ENCODE measurements at regions not wholly inside any gene's neighbourhood (a gene's known extent, or its start where the extent isn't known, plus 50 kb on each side); places are given as distances from the start of the nearest gene placed in this dataset.

DNA sequence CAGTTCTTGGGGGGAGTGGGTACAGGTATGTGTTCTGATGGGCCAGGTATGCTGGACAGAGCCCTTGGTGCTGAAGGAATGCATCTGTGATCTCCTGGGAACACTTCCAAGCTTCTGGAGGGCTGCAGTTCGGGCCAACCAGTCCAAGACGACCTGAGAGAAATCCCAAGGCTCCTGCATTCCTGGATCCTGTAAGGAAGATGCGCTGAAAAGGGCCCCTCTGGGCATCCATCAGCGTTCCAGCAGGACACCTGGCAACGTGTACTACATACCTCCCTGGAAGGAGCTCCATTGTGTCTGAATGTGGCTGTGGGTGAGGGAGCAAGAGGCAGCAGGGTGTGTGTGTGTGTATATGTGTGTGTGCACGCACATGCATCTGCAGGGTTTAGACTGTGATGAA is 144.7 kb downstream of the FAM43A start (continued):
- TF ChIP-seq ZNF133 (tag by site-specific recombination; IDR thresholded peaks at IDR 0.05) = no peak
- TF ChIP-seq, protein P1, sequence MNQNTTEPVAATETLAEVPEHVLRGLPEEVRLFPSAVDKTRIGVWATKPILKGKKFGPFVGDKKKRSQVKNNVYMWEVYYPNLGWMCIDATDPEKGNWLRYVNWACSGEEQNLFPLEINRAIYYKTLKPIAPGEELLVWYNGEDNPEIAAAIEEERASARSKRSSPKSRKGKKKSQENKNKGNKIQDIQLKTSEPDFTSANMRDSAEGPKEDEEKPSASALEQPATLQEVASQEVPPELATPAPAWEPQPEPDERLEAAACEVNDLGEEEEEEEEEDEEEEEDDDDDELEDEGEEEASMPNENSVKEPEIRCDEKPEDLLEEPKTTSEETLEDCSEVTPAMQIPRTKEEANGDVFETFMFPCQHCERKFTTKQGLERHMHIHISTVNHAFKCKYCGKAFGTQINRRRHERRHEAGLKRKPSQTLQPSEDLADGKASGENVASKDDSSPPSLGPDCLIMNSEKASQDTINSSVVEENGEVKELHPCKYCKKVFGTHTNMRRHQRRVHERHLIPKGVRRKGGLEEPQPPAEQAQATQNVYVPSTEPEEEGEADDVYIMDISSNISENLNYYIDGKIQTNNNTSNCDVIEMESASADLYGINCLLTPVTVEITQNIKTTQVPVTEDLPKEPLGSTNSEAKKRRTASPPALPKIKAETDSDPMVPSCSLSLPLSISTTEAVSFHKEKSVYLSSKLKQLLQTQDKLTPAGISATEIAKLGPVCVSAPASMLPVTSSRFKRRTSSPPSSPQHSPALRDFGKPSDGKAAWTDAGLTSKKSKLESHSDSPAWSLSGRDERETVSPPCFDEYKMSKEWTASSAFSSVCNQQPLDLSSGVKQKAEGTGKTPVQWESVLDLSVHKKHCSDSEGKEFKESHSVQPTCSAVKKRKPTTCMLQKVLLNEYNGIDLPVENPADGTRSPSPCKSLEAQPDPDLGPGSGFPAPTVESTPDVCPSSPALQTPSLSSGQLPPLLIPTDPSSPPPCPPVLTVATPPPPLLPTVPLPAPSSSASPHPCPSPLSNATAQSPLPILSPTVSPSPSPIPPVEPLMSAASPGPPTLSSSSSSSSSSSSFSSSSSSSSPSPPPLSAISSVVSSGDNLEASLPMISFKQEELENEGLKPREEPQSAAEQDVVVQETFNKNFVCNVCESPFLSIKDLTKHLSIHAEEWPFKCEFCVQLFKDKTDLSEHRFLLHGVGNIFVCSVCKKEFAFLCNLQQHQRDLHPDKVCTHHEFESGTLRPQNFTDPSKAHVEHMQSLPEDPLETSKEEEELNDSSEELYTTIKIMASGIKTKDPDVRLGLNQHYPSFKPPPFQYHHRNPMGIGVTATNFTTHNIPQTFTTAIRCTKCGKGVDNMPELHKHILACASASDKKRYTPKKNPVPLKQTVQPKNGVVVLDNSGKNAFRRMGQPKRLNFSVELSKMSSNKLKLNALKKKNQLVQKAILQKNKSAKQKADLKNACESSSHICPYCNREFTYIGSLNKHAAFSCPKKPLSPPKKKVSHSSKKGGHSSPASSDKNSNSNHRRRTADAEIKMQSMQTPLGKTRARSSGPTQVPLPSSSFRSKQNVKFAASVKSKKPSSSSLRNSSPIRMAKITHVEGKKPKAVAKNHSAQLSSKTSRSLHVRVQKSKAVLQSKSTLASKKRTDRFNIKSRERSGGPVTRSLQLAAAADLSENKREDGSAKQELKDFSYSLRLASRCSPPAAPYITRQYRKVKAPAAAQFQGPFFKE (tag by site-specific recombination; IDR thresholded peaks at IDR 0.05; ENCODE audit: borderline replicate concordance) = no peak
- no peak for TF ChIP-seq ZBTB20 (tag by site-specific recombination; IDR thresholded peaks at IDR 0.05)
- TF ChIP-seq ZNF677 (tag by site-specific recombination; IDR thresholded peaks at IDR 0.05) = no peak
- TF ChIP-seq ZNF354C (tag by site-specific recombination; IDR thresholded peaks at IDR 0.05; ENCODE audit: borderline replicate concordance, low read depth) = no peak
- TF ChIP-seq, protein P2, sequence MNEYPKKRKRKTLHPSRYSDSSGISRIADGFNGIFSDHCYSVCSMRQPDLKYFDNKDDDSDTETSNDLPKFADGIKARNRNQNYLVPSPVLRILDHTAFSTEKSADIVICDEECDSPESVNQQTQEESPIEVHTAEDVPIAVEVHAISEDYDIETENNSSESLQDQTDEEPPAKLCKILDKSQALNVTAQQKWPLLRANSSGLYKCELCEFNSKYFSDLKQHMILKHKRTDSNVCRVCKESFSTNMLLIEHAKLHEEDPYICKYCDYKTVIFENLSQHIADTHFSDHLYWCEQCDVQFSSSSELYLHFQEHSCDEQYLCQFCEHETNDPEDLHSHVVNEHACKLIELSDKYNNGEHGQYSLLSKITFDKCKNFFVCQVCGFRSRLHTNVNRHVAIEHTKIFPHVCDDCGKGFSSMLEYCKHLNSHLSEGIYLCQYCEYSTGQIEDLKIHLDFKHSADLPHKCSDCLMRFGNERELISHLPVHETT (tag by site-specific recombination; IDR thresholded peaks at IDR 0.05) = no peak
- no peak for TF ChIP-seq ZNF791 (tag by site-specific recombination; IDR thresholded peaks at IDR 0.05)
- no peak for TF ChIP-seq ZNF701 (tag by site-specific recombination; IDR thresholded peaks at IDR 0.05)
- no peak for TF ChIP-seq ZIC2 (tag by site-specific recombination; IDR thresholded peaks at IDR 0.05)
- TF ChIP-seq ZBTB1 (tag by site-specific recombination; IDR thresholded peaks at IDR 0.05) = no peak
- TF ChIP-seq GLIS2 (tag by site-specific recombination; IDR thresholded peaks at IDR 0.05) = no peak
- no peak for TF ChIP-seq ZFP37 (tag by site-specific recombination; IDR thresholded peaks at IDR 0.05)

DNA sequence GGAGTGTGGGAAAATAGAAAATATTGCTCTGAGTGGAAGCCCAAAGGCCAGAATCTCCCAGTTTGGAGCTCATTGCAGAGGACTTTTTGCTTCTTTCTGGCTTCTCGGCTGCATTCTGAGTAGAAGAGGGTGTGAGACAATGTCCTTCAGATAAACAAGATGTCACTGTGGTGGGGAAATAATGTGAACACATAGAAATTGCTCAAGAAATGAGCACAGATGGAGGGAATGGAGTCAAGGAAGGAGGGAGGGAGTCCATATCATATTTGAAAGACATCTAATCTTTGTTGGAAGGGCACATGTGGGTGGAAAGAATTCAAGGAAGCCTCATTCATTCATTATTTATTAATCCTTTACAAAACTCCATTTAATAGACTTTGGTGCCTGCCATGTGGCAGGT is 145.3 kb downstream of the FAM43A start:
- POLR2A ChIA-PET = no interaction called here
- CTCF ChIA-PET = no interaction called here
- Histone ChIP-seq H3K36me3 (ENCODE audit: control insufficient read depth in 2 of 2, insufficient read depth in 1 of 2, low read length in 2 of 2) (no peaks in the 10 kb centered on the region), H3K27ac (ENCODE audit: extremely low read depth, low read depth, low read length) (no peak overlapping the region), H3K4me3 (ENCODE audit: low read depth, low read length) (no peak overlapping the region), H3K4me1 (ENCODE audit: control insufficient read depth, insufficient read depth, low read length) (no peaks in the 10 kb centered on the region), H3K9me3 (ENCODE audit: control insufficient read depth, insufficient read depth, low read depth, low read length) (no peaks in the 10 kb centered on the region)
- no peak for TF ChIP-seq ZNF792 (tag by site-specific recombination; IDR thresholded peaks at IDR 0.05)
- TF ChIP-seq SALL2 (tag by site-specific recombination; IDR thresholded peaks at IDR 0.05; ENCODE audit: borderline replicate concordance) = no peak
- TF ChIP-seq ZNF404 (tag by site-specific recombination; IDR thresholded peaks at IDR 0.05) = no peak
- TF ChIP-seq, protein P3, sequence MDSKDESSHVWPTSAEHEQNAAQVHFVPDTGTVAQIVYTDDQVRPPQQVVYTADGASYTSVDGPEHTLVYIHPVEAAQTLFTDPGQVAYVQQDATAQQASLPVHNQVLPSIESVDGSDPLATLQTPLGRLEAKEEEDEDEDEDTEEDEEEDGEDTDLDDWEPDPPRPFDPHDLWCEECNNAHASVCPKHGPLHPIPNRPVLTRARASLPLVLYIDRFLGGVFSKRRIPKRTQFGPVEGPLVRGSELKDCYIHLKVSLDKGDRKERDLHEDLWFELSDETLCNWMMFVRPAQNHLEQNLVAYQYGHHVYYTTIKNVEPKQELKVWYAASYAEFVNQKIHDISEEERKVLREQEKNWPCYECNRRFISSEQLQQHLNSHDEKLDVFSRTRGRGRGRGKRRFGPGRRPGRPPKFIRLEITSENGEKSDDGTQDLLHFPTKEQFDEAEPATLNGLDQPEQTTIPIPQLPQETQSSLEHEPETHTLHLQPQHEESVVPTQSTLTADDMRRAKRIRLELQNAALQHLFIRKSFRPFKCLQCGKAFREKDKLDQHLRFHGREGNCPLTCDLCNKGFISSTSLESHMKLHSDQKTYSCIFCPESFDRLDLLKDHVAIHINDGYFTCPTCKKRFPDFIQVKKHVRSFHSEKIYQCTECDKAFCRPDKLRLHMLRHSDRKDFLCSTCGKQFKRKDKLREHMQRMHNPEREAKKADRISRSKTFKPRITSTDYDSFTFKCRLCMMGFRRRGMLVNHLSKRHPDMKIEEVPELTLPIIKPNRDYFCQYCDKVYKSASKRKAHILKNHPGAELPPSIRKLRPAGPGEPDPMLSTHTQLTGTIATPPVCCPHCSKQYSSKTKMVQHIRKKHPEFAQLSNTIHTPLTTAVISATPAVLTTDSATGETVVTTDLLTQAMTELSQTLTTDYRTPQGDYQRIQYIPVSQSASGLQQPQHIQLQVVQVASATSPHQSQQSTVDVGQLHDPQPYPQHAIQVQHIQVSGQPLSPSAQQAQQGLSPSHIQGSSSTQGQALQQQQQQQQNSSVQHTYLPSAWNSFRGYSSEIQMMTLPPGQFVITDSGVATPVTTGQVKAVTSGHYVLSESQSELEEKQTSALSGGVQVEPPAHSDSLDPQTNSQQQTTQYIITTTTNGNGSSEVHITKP (tag by site-specific recombination; IDR thresholded peaks at IDR 0.05) = no peak
- TF ChIP-seq SCRT2 (tag by site-specific recombination; IDR thresholded peaks at IDR 0.05) = no peak
- no peak for TF ChIP-seq ZNF248 (tag by site-specific recombination; IDR thresholded peaks at IDR 0.05)
